IMR-90 (cell line): ENCODE measurements at regions not wholly inside any gene's neighbourhood (a gene's known extent, or its start where the extent isn't known, plus 50 kb on each side); places are given as distances from the start of the nearest gene placed in this dataset.

Source experiments
- ATAC-seq: fragments of 200-7000 bp; cut with Tn5 transposase; 2 replicates; pipeline ENCODE4 v1.9.1; 2020; ENCODE audit warnings: low read depth, mild to moderate bottlenecking, moderate library complexity
- BruUV-seq: library from RNA; stranded (reverse); fragments of 400-500 nt; replicated peaks from 2 replicates; lab custom pipeline; 2021; lab: Mats Ljungman, UMichigan
- CTCF ChIA-PET: fragments of 300-600 bp; formaldehyde crosslinking; extraction: SDS; loops from one replicate; lab custom pipeline; 2021; ENCODE audit warnings: antibody characterized with exemption; lab: Yijun Ruan, JAX
- POLR2A ChIA-PET: fragments of 300-600 bp; sonication (Branson Sonifier 250); formaldehyde crosslinking; loops from one replicate; lab custom pipeline; 2022; ENCODE audit warnings: antibody characterized with exemption; ENCODE audit not compliant: unreplicated experiment; lab: Charles Lee
- DNase-seq: peaks from one replicate; pipeline ENCODE4 v3.0.0; 2013
- H2AFZ ChIP-seq: replicated peaks from 2 replicates; pipeline ENCODE3; 2013; ENCODE audit warnings: low read length, mild to moderate bottlenecking; ENCODE audit not compliant: poor library complexity
- H2AK5ac ChIP-seq: 2 replicates; pipeline ENCODE4 v1.6.1; 2013; ENCODE audit warnings: low read depth, low read length, inconsistent platforms
- H2AK9ac ChIP-seq: replicated peaks from 2 replicates; pipeline ENCODE3; 2013; ENCODE audit warnings: mild to moderate bottlenecking, low read depth, low read length, moderate library complexity; ENCODE audit not compliant: poor library complexity
- H2BK120ac ChIP-seq: 2 replicates; pipeline ENCODE4 v1.6.1; 2013; ENCODE audit warnings: low read depth, low read length, inconsistent platforms
- H2BK15ac ChIP-seq: 3 replicates; pipeline ENCODE4 v1.6.1; 2013; ENCODE audit warnings: low read depth, low read length, inconsistent platforms
- H2BK20ac ChIP-seq: 2 replicates; pipeline ENCODE4 v1.6.1; 2013; ENCODE audit warnings: low read depth, mild to moderate bottlenecking, inconsistent platforms, low read length, moderate library complexity
- H2BK5ac ChIP-seq: 2 replicates; pipeline ENCODE4 v1.6.1; 2013; ENCODE audit warnings: mild to moderate bottlenecking, low read depth, low read length, inconsistent platforms; ENCODE audit not compliant: poor library complexity, severe bottlenecking
- H3K14ac ChIP-seq: replicated peaks from 2 replicates; pipeline ENCODE4 v1.6.1; 2013; ENCODE audit warnings: low read depth, low read length, inconsistent platforms
- H3K18ac ChIP-seq: 2 replicates; pipeline ENCODE4 v1.6.1; 2013; ENCODE audit warnings: low read depth, low read length, control low read depth
- H3K23ac ChIP-seq: 2 replicates; pipeline ENCODE4 v1.6.1; 2013; ENCODE audit warnings: low read depth, low read length, inconsistent platforms
- H3K27ac ChIP-seq: 2 replicates; pipeline ENCODE4 v1.5.1; 2013; ENCODE audit warnings: mild to moderate bottlenecking, control low read depth, low read length; ENCODE audit not compliant: insufficient read depth
- H3K27me3 ChIP-seq: 2 replicates; pipeline ENCODE4 v1.6.1; 2013; ENCODE audit warnings: low read length; ENCODE audit not compliant: control insufficient read depth, insufficient read depth
- H3K36me3 ChIP-seq: 2 replicates; pipeline ENCODE4 v1.6.1; 2013; ENCODE audit warnings: low read length, mixed read lengths; ENCODE audit not compliant: control insufficient read depth, insufficient read depth
- H3K4ac ChIP-seq: 2 replicates; pipeline ENCODE4 v1.6.1; 2013; ENCODE audit warnings: low read depth, low read length, inconsistent platforms
- H3K4me1 ChIP-seq: 2 replicates; pipeline ENCODE4 v1.6.1; 2013; ENCODE audit warnings: low read length, mixed read lengths; ENCODE audit not compliant: control insufficient read depth, insufficient read depth
- H3K4me2 ChIP-seq: 2 replicates; pipeline ENCODE4 v1.6.1; 2013; ENCODE audit warnings: low read depth, mild to moderate bottlenecking, control low read depth, low read length, moderate library complexity
- H3K4me3 ChIP-seq: 2 replicates; pipeline ENCODE4 v1.5.1; 2013; ENCODE audit warnings: low read depth, mild to moderate bottlenecking, control low read depth, low read length, moderate library complexity; ENCODE audit not compliant: insufficient read depth
- H3K56ac ChIP-seq: 2 replicates; pipeline ENCODE4 v1.6.1; 2013; ENCODE audit warnings: low read length, inconsistent platforms; ENCODE audit not compliant: insufficient read depth; ENCODE audit errors: extremely low read depth
- H3K79me1 ChIP-seq, 2 experiments: 2 replicates each; pipeline ENCODE4 v1.6.1; 2013; ENCODE audit warnings: low read length in 2 of 2, inconsistent platforms in 1 of 2, low read depth in 1 of 2
- H3K9ac ChIP-seq: 2 replicates; pipeline ENCODE4 v1.6.1; 2013; ENCODE audit warnings: low read depth, low read length, control low read depth
- H3K9me1 ChIP-seq: 2 replicates; pipeline ENCODE4 v1.6.1; 2013; ENCODE audit warnings: low read length, inconsistent platforms; ENCODE audit not compliant: insufficient read depth
- H3K9me3 ChIP-seq: 2 replicates; pipeline ENCODE4 v1.6.1; 2013; ENCODE audit warnings: low read length; ENCODE audit not compliant: control insufficient read depth, insufficient read depth
- H4K20me1 ChIP-seq: 2 replicates; pipeline ENCODE4 v1.6.1; 2013; ENCODE audit warnings: low read length, inconsistent platforms; ENCODE audit not compliant: insufficient read depth
- H4K5ac ChIP-seq: 2 replicates; pipeline ENCODE4 v1.6.1; 2013; ENCODE audit warnings: mild to moderate bottlenecking, low read depth, low read length, control low read depth
- H4K8ac ChIP-seq, 2 experiments: 2 replicates each; pipeline ENCODE4 v1.6.1; 2013; ENCODE audit warnings: low read depth in 2 of 2, low read length in 2 of 2, control low read depth in 1 of 2, inconsistent platforms in 1 of 2
- H4K91ac ChIP-seq: 2 replicates; pipeline ENCODE4 v1.6.1; 2013; ENCODE audit warnings: low read depth, low read length, inconsistent platforms; ENCODE audit not compliant: insufficient read depth
- BHLHE40 ChIP-seq: fragments of 150-350 bp; IDR thresholded peaks from 2 replicates; pipeline ENCODE4 v1.6.1; 2016; ENCODE audit warnings: mild to moderate bottlenecking, low read depth, low read length
- MAZ ChIP-seq: IDR thresholded peaks from 2 replicates; pipeline ENCODE4 v1.6.1; 2012; ENCODE audit warnings: low read depth, mild to moderate bottlenecking, low read length, improper control_type of control experiment, moderate library complexity, borderline replicate concordance
- SMC3 ChIP-seq: fragments of 150-350 bp; IDR thresholded peaks from 2 replicates; pipeline ENCODE4 v1.6.1; 2016; ENCODE audit warnings: low read depth, mild to moderate bottlenecking, antibody characterized with exemption, low read length, moderate library complexity
- WGBS, 2 experiments: methylation state at CpG; one replicate each; pipeline versions ENCODE4 v1.1.5 to v1.1.7; 2013; ENCODE audit warnings: missing lambda C conversion rate in 2 of 2; ENCODE audit not compliant: insufficient read length in 1 of 2; ENCODE audit errors: extremely low coverage in 2 of 2; 5-methylcytosine and 5-hydroxymethylcytosine counted together
- dilution Hi-C: fragments of 300-500 bp; cut with HindIII; formaldehyde crosslinking; loops from one replicate; pipeline ENCODE4 v1.14.3; 2018; ENCODE audit warnings: low sequenced_read_pairs; ENCODE audit not compliant: unreplicated experiment
- in situ Hi-C: fragments of 300-500 bp; cut with MboI; formaldehyde crosslinking; loops from 3 replicates; pipeline ENCODE4 v1.14.3; 2019; ENCODE audit warnings: low sequenced_read_pairs, inconsistent platforms, mixed read lengths
- intact Hi-C: fragments of 100-400 bp; cut with micrococcal nuclease; formaldehyde crosslinking; loops from 2 replicates; pipeline ENCODE4 v1.10.0; 2022

- Histone ChIP-seq H2AK5ac (no peak overlapping the region), H3K14ac (no peak overlapping the region), H4K91ac (no peak overlapping the region), H3K4ac (no peak overlapping the region), H2BK5ac (no peak overlapping the region), H2AFZ (no peak overlapping the region), H3K9me3 (no peaks in the 10 kb centered on the region), H2BK20ac (no peak overlapping the region), H3K23ac (no peak overlapping the region), H4K20me1 (no peaks in the 10 kb centered on the region), H4K5ac (no peak overlapping the region), H3K4me3 (no peak overlapping the region), H3K36me3 (no peaks in the 10 kb centered on the region), H3K18ac (no peak overlapping the region), H3K27ac (no peak overlapping the region), H3K4me1 (no peaks in the 10 kb centered on the region), H3K56ac (no peak overlapping the region), H3K9ac (no peak overlapping the region), H3K79me1 (no peaks in the 10 kb centered on the region), H2AK9ac (no peak overlapping the region), H2BK120ac (no peak overlapping the region), H3K9me1 (no peaks in the 10 kb centered on the region), H4K8ac (no peak overlapping the region), H3K4me2 (no peak overlapping the region), H3K27me3 (peaks cover 11% of the 10 kb centered on the region), H2BK15ac (no peak overlapping the region)
- WGBS, 2 experiments = no CpG with 5 or more reads among the region's 3 CpGs
- intact Hi-C loops (no loop called here), dilution Hi-C loops (no loop called here), in situ Hi-C loops (no loop called here)
- POLR2A ChIA-PET = no interaction called here
- CTCF ChIA-PET = no interaction called here
- TF ChIP-seq SMC3 (no peak), MAZ (no peak), BHLHE40 (no peak)
- DNase-seq (no peak), ATAC-seq (no peak)
- BruUV-seq = no TSS peak
These were observed 111.6 kb upstream of the SHB start for GRCh38 chr9:38180656-38181055.
